K562 (cell line): ENCODE measurements at regions not wholly inside any gene's neighbourhood (a gene's known extent, or its start where the extent isn't known, plus 50 kb on each side); places are given as distances from the start of the nearest gene placed in this dataset.

Source experiments
- GABPB1 ChIP-seq: sonication (generic); formaldehyde crosslinking; IDR thresholded peaks from 2 replicates; pipeline ENCODE4 v1.8.0; 2022; ENCODE audit warnings: mild to moderate bottlenecking, missing genetic modification reagents
- MAFF ChIP-seq: IDR thresholded peaks from 2 replicates; pipeline ENCODE4 v1.6.1; 2012; ENCODE audit warnings: low read length, improper control_type of control experiment
- NFE2 ChIP-seq: IDR thresholded peaks from 2 replicates; pipeline ENCODE4 v1.6.1; 2014; ENCODE audit warnings: antibody characterized with exemption, low read depth
- PCBP1 ChIP-seq: fragments of 200-400 bp; formaldehyde crosslinking; IDR thresholded peaks from 2 replicates; pipeline ENCODE4 v1.6.1; 2018; ENCODE audit warnings: mild to moderate bottlenecking, low read depth, low read length; ENCODE audit not compliant: poor library complexity, severe bottlenecking
- SMARCA4 ChIP-seq: fragments of 450-650 bp; IDR thresholded peaks from 2 replicates; pipeline ENCODE4 v1.6.1; 2016
- TRIM28 ChIP-seq: fragments of 450-650 bp; IDR thresholded peaks from 2 replicates; pipeline ENCODE4 v1.6.1; 2017
- ZEB2 ChIP-seq: fragments of 450-650 bp; IDR thresholded peaks from 2 replicates; pipeline ENCODE4 v1.6.1; 2016
- ZFP1 ChIP-seq: fragments of 450-650 bp; formaldehyde crosslinking; IDR thresholded peaks from 2 replicates; pipeline ENCODE4 v1.4.0; 2020; ENCODE audit warnings: mild to moderate bottlenecking, mixed read lengths
- TF ChIP-seq, protein P1 (sequence below): sonication (generic); formaldehyde crosslinking; IDR thresholded peaks from 2 replicates; pipeline ENCODE4 v1.8.1; 2023; ENCODE audit warnings: mild to moderate bottlenecking, missing genetic modification reagents
- TF ChIP-seq, protein P2 (sequence below), 3 experiments: IDR thresholded peaks in 2 of 3; conservative IDR thresholded peaks in 1 of 3; 2 replicates each; pipeline ENCODE4 v1.5.1; 2011 to 2012; ENCODE audit warnings: low read length in 3 of 3, mild to moderate bottlenecking in 3 of 3, control low read depth in 2 of 3, improper control_type of control experiment in 1 of 3, inconsistent platforms in 1 of 3, low read depth in 1 of 3, mixed read lengths in 1 of 3, moderate library complexity in 1 of 3; ENCODE audit not compliant: insufficient read depth in 2 of 3

DNA sequence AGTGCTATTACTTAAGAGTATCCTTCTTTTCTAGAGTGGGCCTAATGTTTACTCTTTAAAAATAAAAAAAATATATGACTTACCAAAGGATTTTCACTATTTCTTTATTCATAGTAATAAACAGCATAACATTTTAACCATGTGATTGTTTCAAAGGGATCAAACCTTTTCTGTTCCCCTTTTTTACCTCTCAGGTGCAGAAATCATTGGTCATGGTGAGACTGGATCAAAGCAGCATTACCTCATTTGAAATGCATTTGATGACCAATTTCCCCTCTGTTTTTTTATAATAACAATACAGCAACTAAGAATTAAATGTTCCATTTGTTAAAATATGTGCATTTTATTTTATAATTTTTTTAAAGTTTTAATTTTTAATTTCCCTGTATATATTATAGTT lies 598.0 kb upstream of the RGMB start:
- TF ChIP-seq TRIM28: no peak
- TF ChIP-seq, protein P1, sequence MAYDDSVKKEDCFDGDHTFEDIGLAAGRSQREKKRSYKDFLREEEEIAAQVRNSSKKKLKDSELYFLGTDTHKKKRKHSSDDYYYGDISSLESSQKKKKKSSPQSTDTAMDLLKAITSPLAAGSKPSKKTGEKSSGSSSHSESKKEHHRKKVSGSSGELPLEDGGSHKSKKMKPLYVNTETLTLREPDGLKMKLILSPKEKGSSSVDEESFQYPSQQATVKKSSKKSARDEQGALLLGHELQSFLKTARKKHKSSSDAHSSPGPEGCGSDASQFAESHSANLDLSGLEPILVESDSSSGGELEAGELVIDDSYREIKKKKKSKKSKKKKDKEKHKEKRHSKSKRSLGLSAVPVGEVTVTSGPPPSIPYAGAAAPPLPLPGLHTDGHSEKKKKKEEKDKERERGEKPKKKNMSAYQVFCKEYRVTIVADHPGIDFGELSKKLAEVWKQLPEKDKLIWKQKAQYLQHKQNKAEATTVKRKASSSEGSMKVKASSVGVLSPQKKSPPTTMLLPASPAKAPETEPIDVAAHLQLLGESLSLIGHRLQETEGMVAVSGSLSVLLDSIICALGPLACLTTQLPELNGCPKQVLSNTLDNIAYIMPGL (CRISPR knock-in tag): no peak
- TF ChIP-seq, protein P2, sequence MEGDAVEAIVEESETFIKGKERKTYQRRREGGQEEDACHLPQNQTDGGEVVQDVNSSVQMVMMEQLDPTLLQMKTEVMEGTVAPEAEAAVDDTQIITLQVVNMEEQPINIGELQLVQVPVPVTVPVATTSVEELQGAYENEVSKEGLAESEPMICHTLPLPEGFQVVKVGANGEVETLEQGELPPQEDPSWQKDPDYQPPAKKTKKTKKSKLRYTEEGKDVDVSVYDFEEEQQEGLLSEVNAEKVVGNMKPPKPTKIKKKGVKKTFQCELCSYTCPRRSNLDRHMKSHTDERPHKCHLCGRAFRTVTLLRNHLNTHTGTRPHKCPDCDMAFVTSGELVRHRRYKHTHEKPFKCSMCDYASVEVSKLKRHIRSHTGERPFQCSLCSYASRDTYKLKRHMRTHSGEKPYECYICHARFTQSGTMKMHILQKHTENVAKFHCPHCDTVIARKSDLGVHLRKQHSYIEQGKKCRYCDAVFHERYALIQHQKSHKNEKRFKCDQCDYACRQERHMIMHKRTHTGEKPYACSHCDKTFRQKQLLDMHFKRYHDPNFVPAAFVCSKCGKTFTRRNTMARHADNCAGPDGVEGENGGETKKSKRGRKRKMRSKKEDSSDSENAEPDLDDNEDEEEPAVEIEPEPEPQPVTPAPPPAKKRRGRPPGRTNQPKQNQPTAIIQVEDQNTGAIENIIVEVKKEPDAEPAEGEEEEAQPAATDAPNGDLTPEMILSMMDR (IDR thresholded peaks at IDR 0.05 in 2 of 3, conservative IDR thresholded peaks at IDR 0.05 in 1 of 3; ENCODE audit: insufficient read depth in 2 of 3, low read depth in 1 of 3, low read length in 3 of 3): no peak
- TF ChIP-seq NFE2: no peak
- no peak for TF ChIP-seq PCBP1
- TF ChIP-seq ZFP1 (CRISPR knock-in tag): no peak
- TF ChIP-seq ZEB2: no peak
- no peak for TF ChIP-seq GABPB1
- no peak for TF ChIP-seq SMARCA4
- TF ChIP-seq MAFF: no peak
